GM08714 (cell line): ENCODE measurements at regions not wholly inside any gene's neighbourhood (a gene's known extent, or its start where the extent isn't known, plus 50 kb on each side); places are given as distances from the start of the nearest gene placed in this dataset.

ENCODE experiments used
- H3K4me3 ChIP-seq: fragments of 200-500 bp; sonication (Bioruptor generic); 2 replicates; pipeline ENCODE4 v1.5.1; 2014; ENCODE audit warnings: mild to moderate bottlenecking, low read length, inconsistent platforms
- ZNF274 ChIP-seq: IDR thresholded peaks from 2 replicates; pipeline ENCODE4 v1.6.1; 2012; ENCODE audit warnings: mild to moderate bottlenecking, low read depth, low read length

DNA sequence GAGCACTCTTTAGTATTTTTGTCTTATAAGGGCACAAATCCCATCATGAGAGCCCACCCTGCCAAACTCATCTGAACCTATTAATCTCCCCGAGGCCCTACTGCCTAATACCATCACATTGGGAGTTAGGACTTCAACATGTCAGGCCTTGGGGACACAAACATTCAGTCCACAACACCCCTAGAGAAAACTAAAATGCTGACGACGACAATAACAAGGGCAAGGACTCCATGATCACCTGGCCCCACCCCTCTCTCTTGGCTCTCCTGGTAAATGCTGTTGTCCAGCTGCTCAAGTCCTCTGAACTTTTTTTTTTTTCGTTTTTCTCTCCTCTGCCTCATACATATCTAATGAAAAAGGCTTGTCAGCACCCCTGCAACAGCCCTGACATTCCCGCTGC, 118.8 kb upstream of the MKI67 start:
- no peak overlapping the region for H3K4me3 ChIP-seq
- TF ChIP-seq ZNF274, result no peak

DNA sequence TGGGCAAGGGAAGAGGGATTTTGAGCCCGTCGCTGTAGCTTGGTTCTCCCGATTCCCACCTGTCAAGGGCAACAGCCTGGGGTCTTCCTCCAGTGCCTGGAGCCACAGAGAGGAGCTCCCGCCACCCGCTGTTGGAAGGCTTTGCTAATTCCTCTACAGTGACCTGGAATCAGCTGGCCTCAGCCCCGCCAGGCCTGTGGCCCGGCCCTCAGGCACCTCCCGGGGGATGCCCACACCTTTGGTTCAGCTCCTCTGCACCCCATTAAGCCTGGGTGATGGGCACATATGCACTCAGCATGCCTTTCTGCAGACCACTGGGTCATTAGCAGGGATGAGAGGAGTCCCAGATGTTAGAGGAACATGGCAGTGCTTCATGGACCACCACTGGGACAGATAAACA, 121.4 kb upstream of the MKI67 start:
- H3K4me3 ChIP-seq, result no peak overlapping the region
- no peak for TF ChIP-seq ZNF274

DNA sequence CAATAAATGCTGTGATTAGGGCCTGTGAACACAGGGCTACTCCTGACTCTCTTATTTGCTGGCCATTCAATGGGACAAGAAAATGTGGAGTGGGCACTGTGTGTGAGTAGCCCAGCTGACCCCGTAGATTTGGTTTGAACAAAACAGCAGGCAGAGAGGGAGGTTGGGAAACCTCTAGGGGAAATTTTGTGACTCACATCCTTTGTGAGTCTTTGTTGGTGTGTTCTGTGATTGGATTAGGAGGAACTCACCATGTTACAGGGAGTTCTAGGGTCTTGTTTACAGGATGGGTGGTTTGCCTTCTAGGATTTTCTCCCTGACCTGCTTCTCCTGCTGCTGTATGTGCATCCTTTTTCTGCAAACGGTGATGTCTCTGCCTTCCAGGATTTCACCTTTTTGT, 128.3 kb upstream of the MKI67 start:
- H3K4me3 ChIP-seq, result no peak overlapping the region
- no peak for TF ChIP-seq ZNF274

DNA sequence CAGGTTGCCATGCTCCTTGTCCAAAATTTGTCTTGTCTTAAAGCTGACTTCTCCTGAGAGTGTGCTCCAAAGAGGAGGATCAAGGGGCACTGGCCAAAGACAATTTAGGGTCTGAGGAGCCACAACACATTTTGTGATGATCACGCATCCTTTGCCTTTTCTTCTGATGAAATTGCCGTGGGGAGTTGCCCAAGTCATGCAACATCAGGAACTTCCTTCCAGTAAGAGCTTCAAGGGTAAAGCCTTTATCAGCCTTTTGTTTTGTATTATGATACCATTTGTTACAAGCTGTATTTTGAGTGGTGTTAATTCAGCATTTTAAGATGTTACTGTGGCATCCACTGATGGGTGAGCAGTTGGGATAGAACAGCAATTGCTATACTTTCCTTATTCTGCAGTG, 131.2 kb upstream of the MKI67 start:
- H3K4me3 ChIP-seq, result no peak overlapping the region
- TF ChIP-seq ZNF274, result no peak

DNA sequence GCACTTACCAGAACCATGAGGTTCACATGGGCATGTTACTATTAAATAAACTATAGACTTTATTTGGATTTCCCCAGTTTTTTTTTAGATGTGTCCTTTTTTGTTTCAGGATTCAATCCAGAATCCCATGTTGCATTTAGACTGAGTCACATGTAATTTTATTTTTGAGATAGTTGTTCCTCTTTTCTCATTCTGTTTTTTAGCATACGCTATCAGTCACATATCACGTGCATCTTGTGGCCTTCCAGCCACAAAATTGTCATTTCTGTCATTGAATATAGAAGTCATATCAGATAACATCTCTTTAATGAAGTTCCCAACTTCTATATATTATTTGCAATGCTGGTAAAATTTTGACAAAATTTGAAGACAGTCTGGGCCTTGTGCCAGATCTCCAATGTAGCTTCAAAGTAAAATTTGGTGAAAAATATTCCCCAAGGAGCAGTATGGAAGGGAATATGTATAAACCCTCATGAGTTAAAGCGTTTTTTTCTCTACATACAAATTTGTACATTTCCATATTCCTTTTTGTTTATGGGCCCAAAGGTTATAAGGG, 132.3 kb upstream of the MKI67 start:
- TF ChIP-seq ZNF274, result no peak
- H3K4me3 ChIP-seq, result no peak overlapping the region

DNA sequence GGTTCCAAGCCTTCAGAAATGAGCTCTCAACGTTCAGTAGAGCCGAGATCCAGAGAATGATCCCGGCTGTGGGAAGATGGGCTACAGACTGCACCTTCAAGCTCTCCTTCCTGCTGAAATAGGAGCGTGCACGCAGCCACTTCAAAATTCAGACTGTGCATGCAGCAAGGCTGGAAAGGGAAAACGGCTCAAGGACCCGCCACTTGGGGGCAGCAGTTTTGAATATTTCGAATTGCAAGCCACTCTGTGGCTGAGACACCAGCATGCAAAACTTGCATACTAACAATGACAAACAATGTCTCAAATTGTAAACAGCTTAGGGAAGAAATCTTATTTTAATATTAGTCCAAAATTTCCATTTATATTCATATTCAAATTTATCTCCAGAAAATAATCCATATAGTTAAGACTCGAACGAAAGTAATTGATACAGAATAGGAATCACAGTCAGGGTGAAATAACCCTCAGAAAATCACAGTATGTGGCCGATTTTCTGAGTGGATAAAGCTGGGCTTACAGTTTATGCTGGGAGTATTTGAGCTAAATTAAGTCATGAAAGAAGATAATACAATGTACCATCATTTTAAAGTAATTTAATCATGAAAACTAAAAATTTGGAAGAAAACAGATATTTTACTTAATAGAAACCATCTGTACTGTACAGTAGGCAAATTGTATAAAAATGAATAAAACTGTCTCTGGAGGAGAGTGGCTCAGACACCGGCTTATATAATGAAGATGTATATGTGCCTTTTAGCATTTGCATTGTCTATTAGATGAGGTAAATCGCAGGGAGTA, 137.9 kb upstream of the MKI67 start:
- H3K4me3 ChIP-seq, result no peak overlapping the region
- TF ChIP-seq ZNF274, result no peak

DNA sequence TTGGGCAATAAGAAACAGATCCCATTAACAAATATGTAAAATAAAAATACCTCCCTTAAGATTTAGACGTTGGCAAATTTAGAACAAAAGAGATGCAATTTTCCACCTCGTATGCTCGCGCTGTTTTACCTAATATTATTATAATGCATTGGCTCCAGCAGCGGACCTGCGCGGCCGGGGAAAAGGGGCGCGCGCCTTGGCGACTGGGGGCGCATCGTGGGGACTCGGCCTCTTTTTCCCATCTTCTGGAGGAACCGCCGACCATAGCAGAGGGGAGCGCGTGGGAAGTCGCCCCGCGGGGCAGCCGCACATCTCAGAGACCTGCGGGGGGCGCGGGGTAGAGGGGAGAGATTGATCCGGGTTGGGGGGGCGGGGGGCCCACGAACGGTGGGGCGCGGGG, 139.4 kb upstream of the MKI67 start:
- no peak for TF ChIP-seq ZNF274
- no peak overlapping the region for H3K4me3 ChIP-seq

DNA sequence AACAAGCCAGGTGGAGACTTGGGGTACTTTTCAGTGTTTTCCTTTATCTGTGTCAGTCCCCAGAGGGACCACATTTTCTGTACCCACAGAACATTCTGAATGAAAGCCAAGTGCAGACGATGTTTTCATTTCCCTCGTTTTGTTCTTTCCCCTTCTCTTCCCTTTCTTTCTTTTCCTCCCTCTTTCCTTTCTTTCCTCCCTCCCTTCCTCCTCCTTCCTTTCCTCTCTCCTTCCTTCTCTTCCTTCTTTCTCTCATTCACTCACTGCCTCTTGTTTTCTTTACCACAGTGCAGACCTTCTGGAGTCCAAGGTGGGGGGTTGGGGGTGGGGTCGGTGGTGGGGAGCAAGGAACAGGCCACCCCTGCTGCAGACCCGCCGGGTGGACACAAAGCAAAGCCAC, 141.4 kb upstream of the MKI67 start:
- H3K4me3 ChIP-seq, result no peak overlapping the region
- no peak for TF ChIP-seq ZNF274

DNA sequence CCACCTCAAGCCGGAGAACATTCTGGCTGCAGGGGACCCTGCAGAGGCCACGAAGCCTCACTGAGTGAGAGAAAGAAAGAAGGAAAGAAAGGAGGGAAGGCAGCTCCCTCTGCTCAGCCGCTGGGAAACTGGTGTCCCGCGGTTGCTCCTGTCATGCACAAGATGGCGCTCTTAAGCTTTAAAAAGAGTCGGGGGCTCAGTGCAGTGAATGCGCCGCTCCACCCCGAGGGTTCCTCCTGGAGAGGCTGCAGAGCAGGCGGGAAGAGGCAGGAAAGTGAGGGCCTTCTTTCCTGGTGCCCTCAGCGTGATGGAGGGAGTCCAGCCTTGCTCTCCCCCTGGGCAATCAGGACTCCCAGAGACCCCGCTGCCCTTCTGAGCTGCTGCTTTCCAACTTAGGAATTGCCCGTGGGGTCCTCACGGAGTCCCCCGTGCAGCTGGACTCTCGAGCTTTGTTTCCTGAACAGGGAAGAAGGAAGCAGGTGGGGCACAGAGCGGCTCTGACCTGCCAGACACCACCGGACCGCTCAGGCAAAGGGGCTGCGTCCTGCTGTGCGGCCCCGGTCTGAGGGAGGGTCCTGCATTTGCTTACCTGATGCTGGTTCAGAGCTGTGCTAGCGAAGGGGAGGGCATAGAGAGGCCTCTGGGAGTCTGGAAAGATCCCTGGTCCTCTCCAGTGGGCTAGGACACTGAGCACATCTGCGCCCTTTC, 141.9 kb upstream of the MKI67 start:
- TF ChIP-seq ZNF274, result no peak
- no peak overlapping the region for H3K4me3 ChIP-seq

DNA sequence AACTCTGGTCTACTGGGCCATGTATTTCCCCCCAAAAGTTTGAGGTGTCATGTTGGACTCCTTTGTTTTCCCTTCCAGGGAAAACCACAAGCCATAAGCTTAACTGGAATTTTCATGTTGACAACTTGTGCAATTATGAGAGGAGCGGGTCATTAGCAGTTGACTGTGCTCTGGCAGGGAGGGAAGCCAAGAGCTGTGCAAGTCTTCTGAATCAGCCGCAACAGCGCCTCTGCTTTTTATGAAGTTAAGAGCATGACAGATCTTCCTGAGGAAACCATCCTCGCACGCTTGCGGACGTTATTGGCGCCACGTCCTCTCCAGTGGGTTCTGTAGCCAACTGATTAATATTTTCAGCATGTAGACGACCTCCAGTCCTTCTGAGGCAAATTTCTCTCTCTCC, 148.7 kb upstream of the MKI67 start:
- TF ChIP-seq ZNF274, result no peak
- H3K4me3 ChIP-seq, result no peak overlapping the region

DNA sequence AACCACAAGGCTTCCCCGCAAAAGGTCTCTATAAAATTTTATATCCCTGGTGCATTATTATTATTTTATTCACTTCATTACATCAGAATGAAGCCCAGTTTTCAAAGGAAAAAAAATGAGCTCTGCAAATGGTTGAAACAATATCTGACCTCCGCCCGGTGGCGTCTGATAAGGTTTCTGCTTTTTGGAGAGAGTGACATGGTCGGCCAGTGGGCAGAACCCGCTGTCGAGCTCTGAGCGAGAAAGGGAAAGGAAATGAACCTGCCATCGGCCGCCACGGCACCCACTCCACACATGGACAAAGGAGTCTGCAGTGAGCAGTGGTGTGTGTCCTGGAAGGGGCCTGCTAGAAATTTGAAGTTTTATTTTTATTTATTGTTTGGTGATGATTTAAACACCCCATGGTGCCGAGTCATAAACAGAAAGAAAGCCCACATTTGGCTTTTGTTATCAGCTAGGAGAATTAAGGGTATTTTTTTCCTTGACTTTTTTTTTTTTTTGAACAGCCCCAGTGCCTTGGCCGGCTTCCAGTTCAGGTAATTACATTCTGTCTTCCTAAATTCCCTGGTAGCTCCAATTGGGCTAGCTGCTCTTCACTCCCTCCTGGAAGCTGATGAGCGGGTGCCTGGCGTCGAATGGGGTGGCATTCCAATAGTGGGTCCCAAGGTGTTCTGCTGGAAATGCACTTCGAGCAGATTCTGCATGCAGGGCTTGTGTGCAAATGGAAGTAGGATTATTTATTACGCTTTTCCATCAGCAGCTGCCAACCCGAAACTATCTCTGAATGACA, 149.4 kb upstream of the MKI67 start:
- TF ChIP-seq ZNF274, result no peak
- H3K4me3 ChIP-seq, result no peak overlapping the region

DNA sequence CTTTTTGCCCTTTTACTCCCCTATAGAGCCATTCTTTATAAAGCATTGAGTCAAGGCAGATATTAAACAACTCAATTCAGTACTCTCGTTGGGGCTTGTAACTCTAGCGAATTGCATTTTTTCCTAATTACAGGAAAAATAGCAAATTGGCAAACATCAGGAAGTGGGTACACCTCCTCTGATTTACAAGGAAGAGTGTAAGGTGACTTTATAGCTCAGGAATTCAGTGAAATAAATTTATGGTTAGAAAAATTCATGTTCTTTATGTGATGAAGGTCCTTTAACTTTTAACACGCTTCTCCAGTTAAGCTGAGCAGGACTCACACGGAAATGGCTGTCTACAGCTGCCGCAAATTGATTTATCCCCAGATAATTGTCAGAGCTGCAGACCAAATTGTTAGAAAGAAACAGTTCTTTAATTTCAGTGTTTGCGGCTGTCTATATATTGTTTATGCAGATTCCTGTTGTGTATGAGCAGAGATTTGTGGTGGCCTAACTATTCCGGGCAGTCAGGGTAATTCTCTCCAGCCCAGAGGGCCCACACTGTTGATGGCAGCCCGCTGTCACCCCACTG, 151.1 kb upstream of the MKI67 start:
- H3K4me3 ChIP-seq, result no peak overlapping the region
- TF ChIP-seq ZNF274, result no peak

DNA sequence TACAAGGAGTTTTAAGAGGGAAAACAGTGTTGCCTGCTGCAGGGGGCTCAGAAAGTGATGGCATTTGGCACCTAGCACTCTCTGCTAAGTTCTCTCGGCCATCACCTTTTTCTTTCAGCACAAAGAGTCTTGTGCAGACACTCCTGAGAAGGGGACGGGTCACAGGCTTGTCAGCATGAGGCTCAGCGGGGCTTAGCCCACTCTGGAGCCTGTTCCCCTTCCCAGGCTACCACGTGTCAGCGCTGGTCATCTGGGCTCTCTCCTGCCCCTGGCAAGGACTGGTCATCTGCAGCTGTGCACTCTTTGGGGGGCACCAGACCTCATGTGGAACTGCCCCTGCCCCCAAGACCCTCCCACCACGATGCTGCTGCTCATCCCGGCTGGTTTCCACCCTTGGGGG, 152.1 kb upstream of the MKI67 start:
- no peak for TF ChIP-seq ZNF274
- no peak overlapping the region for H3K4me3 ChIP-seq

DNA sequence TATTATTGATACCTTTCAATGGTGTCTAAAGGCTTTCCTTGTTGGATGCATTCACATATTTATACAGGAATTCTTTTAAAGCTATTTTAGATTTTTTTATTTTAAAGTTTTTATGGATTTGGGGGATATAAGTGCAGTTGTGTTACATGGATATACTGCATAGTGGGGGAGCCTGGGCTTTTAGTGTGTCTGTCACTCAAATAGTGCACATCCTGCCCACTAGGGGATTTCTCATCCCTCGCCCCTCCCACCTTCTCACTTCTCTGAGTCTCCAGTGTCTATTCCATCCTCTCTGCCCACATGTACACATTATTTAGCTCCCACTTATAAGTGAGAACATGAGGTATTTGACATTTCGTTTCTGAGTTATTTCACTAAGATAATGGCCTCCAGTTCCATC, 154.0 kb upstream of the MKI67 start:
- no peak for TF ChIP-seq ZNF274
- H3K4me3 ChIP-seq, result no peak overlapping the region
